Neural cell (in vitro differentiated cells): ENCODE measurements at regions not wholly inside any gene's neighbourhood (a gene's known extent, or its start where the extent isn't known, plus 50 kb on each side); places are given as distances from the start of the nearest gene placed in this dataset.

Source experiments
- H2AFZ ChIP-seq: fragments of 200-600, 300-800 bp; sonication (generic), shearing (Covaris generic); 2 replicates; pipeline ENCODE4 v1.6.0; 2014; ENCODE audit warnings: low read depth, mild to moderate bottlenecking, antibody characterized with exemption, low read length, moderate library complexity
- H3F3A ChIP-seq: fragments of 200-600 bp; shearing (Covaris generic); 2 replicates; pipeline ENCODE4 v1.6.1; 2016; ENCODE audit warnings: mild to moderate bottlenecking, moderate library complexity, mixed read lengths, antibody characterized with exemption, low read length; ENCODE audit not compliant: insufficient read depth, poor library complexity, severe bottlenecking
- H3K27ac ChIP-seq: fragments of 200-600, 300-800 bp; sonication (generic), shearing (Covaris generic); 2 replicates; pipeline ENCODE4 v1.5.1; 2014; ENCODE audit warnings: mild to moderate bottlenecking, low read length, moderate library complexity
- H3K27me3 ChIP-seq: fragments of 300-800, 200-600 bp; sonication (generic), shearing (Covaris generic); 2 replicates; pipeline ENCODE4 v1.6.0; 2014; ENCODE audit warnings: mild to moderate bottlenecking, low read depth, low read length, moderate library complexity; ENCODE audit not compliant: insufficient read depth
- H3K36me3 ChIP-seq: fragments of 300-800, 200-600 bp; sonication (generic), shearing (Covaris generic); 2 replicates; pipeline ENCODE4 v1.5.1; 2014; ENCODE audit warnings: mild to moderate bottlenecking, antibody characterized with exemption, low read length, moderate library complexity; ENCODE audit not compliant: insufficient read depth
- H3K4me2 ChIP-seq: fragments of 300-800, 200-600 bp; sonication (generic), shearing (Covaris generic); 2 replicates; pipeline ENCODE4 v1.6.0; 2014; ENCODE audit warnings: mild to moderate bottlenecking, low read length
- H3K4me3 ChIP-seq: fragments of 300-800, 200-600 bp; sonication (generic), shearing (Covaris generic); 2 replicates; pipeline ENCODE4 v1.5.1; 2014; ENCODE audit warnings: mild to moderate bottlenecking, low read length, moderate library complexity
- H3K79me2 ChIP-seq: fragments of 200-600 bp; shearing (Covaris generic); replicated peaks from 2 replicates; pipeline ENCODE4 v1.6.0; 2014; ENCODE audit warnings: mild to moderate bottlenecking, low read length, moderate library complexity; ENCODE audit not compliant: insufficient read depth
- H3K9ac ChIP-seq: fragments of 300-800, 200-600 bp; sonication (generic), shearing (Covaris generic); 2 replicates; pipeline ENCODE4 v1.6.1; 2016; ENCODE audit warnings: mild to moderate bottlenecking, low read length, mixed read lengths
- H3K9me2 ChIP-seq: fragments of 200-600 bp; shearing (Covaris generic); 2 replicates; pipeline ENCODE4 v1.6.1; 2016; ENCODE audit warnings: mild to moderate bottlenecking, low read length, mixed read lengths; ENCODE audit not compliant: insufficient read depth
- H3K9me3 ChIP-seq: fragments of 200-600, 300-800 bp; sonication (generic), shearing (Covaris generic); 2 replicates; pipeline ENCODE4 v1.6.1; 2016; ENCODE audit warnings: mild to moderate bottlenecking, mixed run types, low read length, moderate library complexity, mixed read lengths
- H4K20me1 ChIP-seq: fragments of 200-600 bp; shearing (Covaris generic); 2 replicates; pipeline ENCODE4 v1.6.1; 2016; ENCODE audit warnings: mild to moderate bottlenecking, mixed run types; ENCODE audit not compliant: insufficient read depth
- EP300 ChIP-seq: fragments of 450-650 bp; conservative IDR thresholded peaks from 2 replicates; pipeline ENCODE4 v1.6.1; 2014; ENCODE audit warnings: antibody characterized with exemption, mild to moderate bottlenecking, moderate library complexity; ENCODE audit not compliant: poor library complexity, severe bottlenecking
- EZH2 ChIP-seq: fragments of 200-600, 300-800 bp; shearing (Covaris generic), sonication (generic); IDR thresholded peaks from 2 replicates; pipeline ENCODE4 v1.6.1; 2014; ENCODE audit warnings: antibody characterized with exemption, low read length, borderline replicate concordance, mild to moderate bottlenecking; ENCODE audit not compliant: insufficient read depth, poor library complexity, severe bottlenecking
- MXI1 ChIP-seq: fragments of 450-650 bp; conservative IDR thresholded peaks from 2 replicates; pipeline ENCODE4 v1.6.1; 2014; ENCODE audit warnings: antibody characterized with exemption, mild to moderate bottlenecking; ENCODE audit not compliant: poor library complexity, severe bottlenecking
- POLR2AphosphoS5 ChIP-seq: IDR thresholded peaks from 2 replicates; pipeline ENCODE4 v1.6.1; 2012
- RAD21 ChIP-seq: fragments of 450-650 bp; conservative IDR thresholded peaks from 2 replicates; pipeline ENCODE4 v1.6.1; 2014; ENCODE audit warnings: antibody characterized with exemption, mild to moderate bottlenecking, moderate library complexity
- REST ChIP-seq: IDR thresholded peaks from 2 replicates; pipeline ENCODE4 v1.6.1; 2012; ENCODE audit warnings: borderline replicate concordance
- SMC3 ChIP-seq: fragments of 450-650 bp; conservative IDR thresholded peaks from 2 replicates; pipeline ENCODE4 v1.6.1; 2014; ENCODE audit warnings: antibody characterized with exemption, mild to moderate bottlenecking, moderate library complexity; ENCODE audit not compliant: poor library complexity
- TAF1 ChIP-seq: IDR thresholded peaks from 2 replicates; pipeline ENCODE4 v1.6.1; 2012; ENCODE audit warnings: low read depth
- TF ChIP-seq, protein P1 (sequence below): fragments of 450-650 bp; IDR thresholded peaks from 2 replicates; pipeline ENCODE4 v1.5.1; 2014; ENCODE audit warnings: antibody characterized with exemption, mild to moderate bottlenecking, moderate library complexity; ENCODE audit not compliant: poor library complexity, severe bottlenecking

GRCh38 chr13:65836066-65836465 lies 1394.1 kb downstream of the PCDH9 start:
- Histone ChIP-seq H3K79me2 (no peaks in the 10 kb centered on the region), H3K4me2 (no peak overlapping the region), H4K20me1 (no peaks in the 10 kb centered on the region), H2AFZ (no peak overlapping the region), H3K4me3 (no peak overlapping the region), H3K9me3 (no peaks in the 10 kb centered on the region), H3K9ac (no peak overlapping the region), H3K36me3 (no peaks in the 10 kb centered on the region), H3K27ac (no peak overlapping the region), H3K27me3 (no peaks in the 10 kb centered on the region), H3K9me2 (no peaks in the 10 kb centered on the region), H3F3A (no peaks in the 10 kb centered on the region)
- no peak for TF ChIP-seq POLR2AphosphoS5
- TF ChIP-seq REST = no peak
- TF ChIP-seq SMC3 = no peak
- TF ChIP-seq, protein P1, sequence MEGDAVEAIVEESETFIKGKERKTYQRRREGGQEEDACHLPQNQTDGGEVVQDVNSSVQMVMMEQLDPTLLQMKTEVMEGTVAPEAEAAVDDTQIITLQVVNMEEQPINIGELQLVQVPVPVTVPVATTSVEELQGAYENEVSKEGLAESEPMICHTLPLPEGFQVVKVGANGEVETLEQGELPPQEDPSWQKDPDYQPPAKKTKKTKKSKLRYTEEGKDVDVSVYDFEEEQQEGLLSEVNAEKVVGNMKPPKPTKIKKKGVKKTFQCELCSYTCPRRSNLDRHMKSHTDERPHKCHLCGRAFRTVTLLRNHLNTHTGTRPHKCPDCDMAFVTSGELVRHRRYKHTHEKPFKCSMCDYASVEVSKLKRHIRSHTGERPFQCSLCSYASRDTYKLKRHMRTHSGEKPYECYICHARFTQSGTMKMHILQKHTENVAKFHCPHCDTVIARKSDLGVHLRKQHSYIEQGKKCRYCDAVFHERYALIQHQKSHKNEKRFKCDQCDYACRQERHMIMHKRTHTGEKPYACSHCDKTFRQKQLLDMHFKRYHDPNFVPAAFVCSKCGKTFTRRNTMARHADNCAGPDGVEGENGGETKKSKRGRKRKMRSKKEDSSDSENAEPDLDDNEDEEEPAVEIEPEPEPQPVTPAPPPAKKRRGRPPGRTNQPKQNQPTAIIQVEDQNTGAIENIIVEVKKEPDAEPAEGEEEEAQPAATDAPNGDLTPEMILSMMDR = no peak
- TF ChIP-seq RAD21 = no peak
- TF ChIP-seq EP300 = no peak
- no peak for TF ChIP-seq TAF1
- no peak for TF ChIP-seq MXI1
- TF ChIP-seq EZH2 = no peak

- H3K79me2 ChIP-seq = no peaks in the 10 kb centered on the region
- H3K9me2 ChIP-seq = no peaks in the 10 kb centered on the region
- no peak overlapping the region for H3K27ac ChIP-seq
- no peak overlapping the region for H3K4me3 ChIP-seq
- H4K20me1 ChIP-seq = no peaks in the 10 kb centered on the region
- H3F3A ChIP-seq = no peaks in the 10 kb centered on the region
- no peaks in the 10 kb centered on the region for H3K27me3 ChIP-seq
- no peak for TF ChIP-seq REST
- TF ChIP-seq EP300 = no peak
- TF ChIP-seq TAF1 = no peak
- TF ChIP-seq, protein P1 = no peak
- H3K4me2 ChIP-seq = no peak overlapping the region
- H3K9me3 ChIP-seq = no peaks in the 10 kb centered on the region
- no peak overlapping the region for H3K9ac ChIP-seq
- no peaks in the 10 kb centered on the region for H3K36me3 ChIP-seq
- H2AFZ ChIP-seq = no peak overlapping the region
Measured at GRCh38 chr13:65834897-65835296, 1395.2 kb downstream of the PCDH9 start.
